GM12874 (cell line): ENCODE measurements at regions not wholly inside any gene's neighbourhood (a gene's known extent, or its start where the extent isn't known, plus 50 kb on each side); places are given as distances from the start of the nearest gene placed in this dataset.

ENCODE experiments used
- CTCF ChIP-seq: IDR thresholded peaks from 2 replicates; pipeline ENCODE4 v1.5.1; 2011; ENCODE audit warnings: low read depth, mild to moderate bottlenecking, control low read depth, low read length, moderate library complexity; ENCODE audit not compliant: insufficient read depth

GRCh38 chr5:3734632-3735031, 139.0 kb downstream of the IRX1 start:
- TF ChIP-seq CTCF = no peak

- no peak for TF ChIP-seq CTCF
Observed at GRCh38 chr5:3736466-3736865, 140.8 kb downstream of the IRX1 start.

GRCh38 chr5:3736926-3737325, 141.3 kb downstream of the IRX1 start:
- TF ChIP-seq CTCF = no peak

GRCh38 chr5:3738919-3739318, 143.3 kb downstream of the IRX1 start:
- TF ChIP-seq CTCF = no peak

- no peak for TF ChIP-seq CTCF
Observed at GRCh38 chr5:3740546-3741373, 145.1 kb downstream of the IRX1 start.

GRCh38 chr5:3741374-3741770, 145.7 kb downstream of the IRX1 start:
- no peak for TF ChIP-seq CTCF

GRCh38 chr5:3742750-3743149, 147.1 kb downstream of the IRX1 start:
- no peak for TF ChIP-seq CTCF
